DOHH2 (cell line): ENCODE measurements at regions not wholly inside any gene's neighbourhood (a gene's known extent, or its start where the extent isn't known, plus 50 kb on each side); places are given as distances from the start of the nearest gene placed in this dataset.

Source experiments
- CTCF ChIP-seq: fragments of 200-600 bp; sonication (generic); IDR thresholded peaks from one replicate; pipeline ENCODE4 v1.5.1; 2014; ENCODE audit warnings: antibody characterized with exemption, mild to moderate bottlenecking, low read depth, low read length; ENCODE audit not compliant: poor library complexity, severe bottlenecking
- EZH2phosphoT487 ChIP-seq: fragments of 200-600 bp; sonication (generic); IDR thresholded peaks from 2 replicates; pipeline ENCODE4 v1.6.1; 2017; ENCODE audit warnings: borderline replicate concordance, mild to moderate bottlenecking, antibody characterized with exemption, low read length, moderate library complexity, mixed read lengths

- no peak for TF ChIP-seq CTCF
- TF ChIP-seq EZH2phosphoT487 = no peak
These were observed 889.5 kb upstream of the SPRY2 start for GRCh38 chr13:81230386-81230785.
